ENCODE measurements at regions not wholly inside any gene's neighbourhood (a gene's known extent, or its start where the extent isn't known, plus 50 kb on each side); places are given as distances from the start of the nearest gene placed in this dataset.

DNA sequence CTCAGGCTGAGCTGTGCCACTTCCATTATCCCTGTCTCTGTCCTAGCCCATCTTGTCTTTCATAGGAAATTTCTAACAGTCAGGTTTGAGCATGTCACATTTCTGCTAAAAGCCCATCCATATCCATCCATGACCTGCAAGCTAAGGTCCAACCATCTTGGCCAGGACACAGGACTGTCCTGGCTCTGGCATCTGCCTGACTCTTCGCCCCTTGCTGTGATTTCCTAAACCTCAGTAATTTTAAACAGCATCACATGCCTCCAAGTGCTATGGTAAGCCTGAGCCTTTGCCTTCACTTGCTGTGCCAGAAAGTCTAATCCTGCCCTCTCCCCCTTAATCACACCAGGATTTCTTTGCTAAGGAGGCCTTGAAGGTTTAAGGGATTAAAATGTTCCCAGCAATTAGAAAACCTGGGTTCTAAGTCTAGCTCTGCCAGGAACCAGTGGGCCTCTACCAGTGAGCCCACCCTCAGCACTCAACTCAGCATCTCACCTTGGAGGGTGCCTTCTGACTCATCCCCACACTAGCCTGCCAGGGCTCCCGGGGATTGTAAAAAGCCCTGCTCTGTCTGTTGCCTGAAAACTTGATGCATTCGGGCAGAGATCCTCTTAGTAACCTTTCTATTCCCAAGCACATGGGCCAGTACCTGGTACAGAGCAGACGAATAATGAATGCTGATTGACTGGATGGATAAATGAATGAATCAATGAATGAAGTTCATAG is 411.0 kb downstream of the LRATD1 start:
- TF ChIP-seq CTCF (IDR thresholded peaks at IDR 0.05; ENCODE audit: borderline replicate concordance, control extremely low read depth, extremely low read depth, insufficient read depth, missing control alignments) = no peak
- no peak for DNase-seq (ENCODE audit: low spot score)
- in situ Hi-C loops (cut with MboI; ENCODE audit: low sequenced_read_pairs, unreplicated experiment) = no loop called here

DNA sequence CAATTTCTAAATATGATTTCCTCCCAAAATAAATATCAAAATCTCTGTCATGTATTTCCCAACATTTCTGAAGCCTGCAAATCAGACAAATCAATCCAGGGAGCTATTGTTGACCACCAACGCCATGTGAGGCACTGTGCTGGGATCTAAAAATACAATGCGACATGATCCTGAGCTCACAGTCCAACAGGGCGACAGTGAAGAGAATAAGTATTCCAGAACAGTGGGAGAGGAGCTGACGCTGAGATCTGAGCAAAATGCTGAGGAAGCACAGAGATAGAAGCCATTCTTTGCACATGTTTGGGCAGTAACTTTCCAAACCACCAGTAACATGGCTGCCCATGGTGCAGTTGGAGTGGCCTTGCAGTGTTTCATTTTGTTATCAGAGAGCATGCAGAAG is 412.5 kb downstream of the LRATD1 start:
- no peak for DNase-seq (ENCODE audit: low spot score)
- TF ChIP-seq CTCF (IDR thresholded peaks at IDR 0.05; ENCODE audit: borderline replicate concordance, control extremely low read depth, extremely low read depth, insufficient read depth, missing control alignments) = no peak
- in situ Hi-C loops (cut with MboI; ENCODE audit: low sequenced_read_pairs, unreplicated experiment) = no loop called here

DNA sequence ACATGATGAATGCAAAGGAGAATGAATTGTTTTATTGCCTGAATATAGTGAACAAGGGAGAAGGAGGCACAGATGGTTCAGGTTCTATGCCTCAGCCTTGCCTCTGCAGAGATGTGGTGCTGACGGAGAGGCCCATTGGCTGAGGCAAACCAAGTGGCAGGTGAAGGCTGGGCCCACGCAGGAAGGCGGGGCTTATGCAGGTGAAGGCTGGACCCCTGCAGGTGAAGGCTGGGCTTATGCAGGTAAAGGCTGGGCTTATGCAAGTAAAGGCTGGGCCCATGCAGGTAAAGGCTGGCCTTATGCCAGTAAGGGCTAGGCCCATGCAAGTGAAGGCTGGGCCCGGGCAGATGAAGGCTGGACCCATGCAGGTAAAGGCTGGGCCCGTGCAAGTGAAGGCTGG is 414.7 kb downstream of the LRATD1 start:
- TF ChIP-seq CTCF (IDR thresholded peaks at IDR 0.05; ENCODE audit: borderline replicate concordance, control extremely low read depth, extremely low read depth, insufficient read depth, missing control alignments) = no peak
- DNase-seq (ENCODE audit: low spot score) = no peak
- in situ Hi-C loops (cut with MboI; ENCODE audit: low sequenced_read_pairs, unreplicated experiment) = no loop called here

DNA sequence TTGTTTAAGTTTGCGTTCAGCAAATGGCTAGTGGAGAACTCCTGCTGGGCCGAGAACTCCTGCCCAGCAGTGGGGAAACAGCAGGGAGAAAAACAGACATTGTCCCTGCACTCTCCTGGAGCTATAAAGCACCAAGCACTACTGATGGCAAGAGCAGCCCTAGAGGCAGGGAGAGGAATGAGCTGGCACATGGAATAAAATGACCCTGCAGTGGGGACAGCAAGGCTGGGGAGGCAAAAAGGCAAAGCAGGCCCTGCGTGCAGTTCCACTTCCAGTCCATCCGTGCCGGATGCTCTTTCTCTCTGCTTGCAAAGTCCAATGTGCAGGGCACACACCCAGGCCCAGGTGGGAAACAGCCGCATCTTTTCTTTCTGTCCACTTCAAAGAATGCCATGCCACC is 415.5 kb downstream of the LRATD1 start:
- in situ Hi-C loops (cut with MboI; ENCODE audit: low sequenced_read_pairs, unreplicated experiment) = no loop called here
- TF ChIP-seq CTCF (IDR thresholded peaks at IDR 0.05; ENCODE audit: borderline replicate concordance, control extremely low read depth, extremely low read depth, insufficient read depth, missing control alignments) = no peak
- no peak for DNase-seq (ENCODE audit: low spot score)

- no peak for TF ChIP-seq CTCF (IDR thresholded peaks at IDR 0.05; ENCODE audit: borderline replicate concordance, control extremely low read depth, extremely low read depth, insufficient read depth, missing control alignments)
- in situ Hi-C loops (cut with MboI; ENCODE audit: low sequenced_read_pairs, unreplicated experiment) = no loop called here
- no peak for DNase-seq (ENCODE audit: low spot score)
These were observed 416.8 kb downstream of the LRATD1 start for GRCh38 chr2:15049096-15049993.

GRCh38 chr2:15050483-15050882 is 418.0 kb downstream of the LRATD1 start:
- no peak for TF ChIP-seq CTCF (IDR thresholded peaks at IDR 0.05; ENCODE audit: borderline replicate concordance, control extremely low read depth, extremely low read depth, insufficient read depth, missing control alignments)
- in situ Hi-C loops (cut with MboI; ENCODE audit: low sequenced_read_pairs, unreplicated experiment) = no loop called here
- no peak for DNase-seq (ENCODE audit: low spot score)
